ENCODE measurements at regions not wholly inside any gene's neighbourhood (a gene's known extent, or its start where the extent isn't known, plus 50 kb on each side); places are given as distances from the start of the nearest gene placed in this dataset.

GRCh38 chr9:135334953-135335460, 144.6 kb upstream of the PPP1R26 start:
- TF ChIP-seq CTCF (IDR thresholded peaks at IDR 0.05) = no peak
- no peak for TF ChIP-seq SIN3A (IDR thresholded peaks at IDR 0.05; ENCODE audit: borderline replicate concordance, insufficient read depth, low read depth, low read length)
- no peak for TF ChIP-seq POLR2AphosphoS5 (IDR thresholded peaks at IDR 0.05; ENCODE audit: low read depth, low read length)
- TF ChIP-seq TCF7L2 (IDR thresholded peaks at IDR 0.05; ENCODE audit: low read depth, low read length) = no peak
